RWPE1 (cell line): ENCODE measurements at regions not wholly inside any gene's neighbourhood (a gene's known extent, or its start where the extent isn't known, plus 50 kb on each side); places are given as distances from the start of the nearest gene placed in this dataset.

ENCODE experiments used
- CTCF ChIA-PET: fragments of 350-600 bp; sonication (Branson Sonifier 250); formaldehyde crosslinking; extraction: SDS; loops from one replicate; lab custom pipeline; 2021; lab: Yijun Ruan, JAX
- POLR2A ChIA-PET: fragments of 400-600 bp; formaldehyde crosslinking; extraction: SDS; loops from one replicate; lab custom pipeline; 2020; ENCODE audit warnings: antibody characterized with exemption; ENCODE audit not compliant: low non-redundant PET; lab: Yijun Ruan, JAX
- DNase-seq: peaks from one replicate; pipeline ENCODE4 v3.0.0; 2012; ENCODE audit warnings: low spot score
- H3K27ac ChIP-seq: fragments of 450-650 bp; 2 replicates; pipeline ENCODE4 v1.5.1; 2017
- TF ChIP-seq, protein P1 (sequence below): fragments of 450-650 bp; conservative IDR thresholded peaks from 2 replicates; pipeline ENCODE4 v1.5.1; 2017; ENCODE audit warnings: low read depth, mild to moderate bottlenecking

DNA sequence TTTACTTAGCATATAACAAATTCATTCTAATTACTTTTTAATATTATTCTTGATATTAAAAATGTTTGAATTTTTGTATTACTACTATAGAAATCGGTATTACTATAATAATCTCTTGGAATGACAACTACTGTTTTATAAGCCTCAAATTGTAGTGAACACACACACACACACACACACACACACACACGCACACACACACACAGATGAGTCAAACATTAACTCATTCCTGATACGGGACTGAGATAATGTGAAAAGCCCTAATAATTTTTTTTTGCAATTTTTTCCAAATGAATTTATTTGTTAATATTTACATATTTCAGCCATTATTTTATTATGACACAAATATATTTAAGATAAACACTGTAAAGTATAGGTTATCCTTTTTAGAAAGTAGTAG is 951.2 kb upstream of the PHF14 start:
- DNase-seq, result no peak
- TF ChIP-seq, protein P1, sequence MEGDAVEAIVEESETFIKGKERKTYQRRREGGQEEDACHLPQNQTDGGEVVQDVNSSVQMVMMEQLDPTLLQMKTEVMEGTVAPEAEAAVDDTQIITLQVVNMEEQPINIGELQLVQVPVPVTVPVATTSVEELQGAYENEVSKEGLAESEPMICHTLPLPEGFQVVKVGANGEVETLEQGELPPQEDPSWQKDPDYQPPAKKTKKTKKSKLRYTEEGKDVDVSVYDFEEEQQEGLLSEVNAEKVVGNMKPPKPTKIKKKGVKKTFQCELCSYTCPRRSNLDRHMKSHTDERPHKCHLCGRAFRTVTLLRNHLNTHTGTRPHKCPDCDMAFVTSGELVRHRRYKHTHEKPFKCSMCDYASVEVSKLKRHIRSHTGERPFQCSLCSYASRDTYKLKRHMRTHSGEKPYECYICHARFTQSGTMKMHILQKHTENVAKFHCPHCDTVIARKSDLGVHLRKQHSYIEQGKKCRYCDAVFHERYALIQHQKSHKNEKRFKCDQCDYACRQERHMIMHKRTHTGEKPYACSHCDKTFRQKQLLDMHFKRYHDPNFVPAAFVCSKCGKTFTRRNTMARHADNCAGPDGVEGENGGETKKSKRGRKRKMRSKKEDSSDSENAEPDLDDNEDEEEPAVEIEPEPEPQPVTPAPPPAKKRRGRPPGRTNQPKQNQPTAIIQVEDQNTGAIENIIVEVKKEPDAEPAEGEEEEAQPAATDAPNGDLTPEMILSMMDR, result no peak
- ChIA-PET POLR2A (no interaction called here), CTCF (no interaction called here)
- no peak overlapping the region for H3K27ac ChIP-seq

DNA sequence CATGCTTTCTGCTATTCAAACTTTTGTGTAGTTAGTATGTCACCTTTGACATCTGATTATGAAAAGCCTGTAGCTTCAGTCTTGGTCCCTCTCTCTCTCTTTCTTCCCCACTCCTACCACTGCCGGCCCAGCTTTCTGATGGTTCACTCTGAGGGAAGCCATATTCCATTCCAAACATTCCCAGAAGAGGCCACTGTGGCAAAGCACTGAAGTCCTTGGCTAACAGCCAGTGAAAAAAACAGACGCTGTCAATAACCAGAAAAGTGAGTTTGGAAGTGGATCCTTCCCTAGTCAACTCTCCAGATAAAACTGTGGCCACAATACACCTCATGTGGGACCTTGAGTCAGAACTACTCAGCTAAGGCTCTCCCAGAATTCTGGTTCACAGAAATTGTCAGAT is 950.7 kb upstream of the PHF14 start:
- ChIA-PET POLR2A (no interaction called here), CTCF (no interaction called here)
- DNase-seq, result peak; percentile 0
- H3K27ac ChIP-seq, result no peak overlapping the region
- TF ChIP-seq, protein P1, result 0 out of 2 replicates have a peak, but pooled peaks have one; percentile 14

DNA sequence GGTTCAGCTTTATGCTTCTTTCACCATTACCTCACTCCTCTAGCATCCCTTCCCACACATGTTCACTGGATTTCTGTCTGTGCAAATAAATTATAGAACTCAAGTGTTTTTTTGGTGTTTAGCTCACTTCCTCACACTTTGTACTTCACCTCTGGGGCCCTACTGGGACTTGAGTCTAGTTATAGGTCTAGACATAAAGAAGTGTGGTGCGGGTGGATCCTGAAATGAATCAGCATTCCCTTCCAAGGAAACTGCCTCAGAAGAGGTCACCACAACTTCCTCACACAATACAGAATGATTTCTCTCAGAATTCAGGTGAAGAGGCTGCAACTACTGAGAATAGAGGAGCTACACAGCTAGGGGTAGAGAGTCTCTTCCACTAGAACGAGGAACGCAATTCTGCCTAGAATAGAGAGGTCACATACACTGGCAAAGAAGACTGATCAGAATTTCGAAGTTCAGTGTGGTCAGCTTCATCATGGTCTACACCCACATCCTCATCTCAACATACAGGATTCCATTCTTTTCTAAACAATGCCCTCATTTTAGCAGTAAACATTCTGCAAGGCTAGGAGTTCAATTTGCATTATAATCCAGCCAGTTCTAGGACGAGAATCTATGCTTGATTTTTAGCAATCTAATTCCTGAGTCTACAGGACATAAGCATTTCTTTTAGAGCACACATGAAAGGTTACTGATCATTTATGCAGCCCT is 938.7 kb upstream of the PHF14 start:
- ChIA-PET POLR2A (no interaction called here), CTCF (no interaction called here)
- DNase-seq, result no peak
- no peak overlapping the region for H3K27ac ChIP-seq
- TF ChIP-seq, protein P1, result no peak

DNA sequence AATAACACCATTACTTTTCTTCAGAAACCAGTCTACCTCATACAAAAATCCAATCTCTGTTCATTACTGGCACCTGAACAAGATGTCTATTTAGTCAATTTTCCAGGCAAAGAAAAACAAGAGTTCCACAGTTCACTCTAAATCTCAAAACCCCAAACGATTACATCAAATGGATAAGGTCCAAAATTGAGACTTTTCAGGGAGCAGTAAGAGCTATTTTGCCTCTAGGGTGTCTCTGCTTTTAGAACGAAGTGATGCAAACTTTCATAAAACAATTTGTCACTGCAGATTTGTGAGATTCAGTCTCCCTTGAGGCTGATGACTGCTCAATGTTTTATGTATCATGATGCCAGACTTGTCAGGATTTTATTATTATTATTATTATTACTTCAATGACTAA is 937.0 kb upstream of the PHF14 start:
- CTCF ChIA-PET, result no interaction called here
- DNase-seq, result no peak
- TF ChIP-seq, protein P1, result no peak

DNA sequence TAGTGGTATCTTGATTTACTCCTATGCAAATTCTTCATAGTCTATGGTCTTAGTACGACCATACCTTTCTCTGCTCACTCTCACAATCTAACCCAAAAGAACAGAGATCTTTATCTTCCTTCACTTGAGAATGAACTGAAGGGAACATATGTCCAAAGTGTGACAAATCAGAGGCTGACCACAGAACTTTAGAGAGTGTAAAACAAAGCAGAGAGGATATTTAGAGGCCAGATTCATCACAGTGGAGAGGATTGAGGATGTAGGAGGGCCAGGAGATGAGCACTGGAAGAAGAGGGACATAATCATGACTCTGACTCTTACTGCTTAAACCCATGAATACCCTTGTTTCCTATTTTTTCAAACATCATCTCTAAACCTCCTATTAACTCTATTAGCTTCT is 935.3 kb upstream of the PHF14 start:
- ChIA-PET POLR2A (no interaction called here), CTCF (interaction anchor here (0.7 kb wide), 1 partner anchor 10 kb away, joined by 4 read pairs; no protein-coding TSS in a partner anchor)
- TF ChIP-seq, protein P1, result no peak
- H3K27ac ChIP-seq, result no peak overlapping the region
- DNase-seq, result no peak

More for the DNA sequence above, 937.0 kb upstream of the PHF14 start:
- no peak overlapping the region for H3K27ac ChIP-seq
- POLR2A ChIA-PET, result no interaction called here

DNA sequence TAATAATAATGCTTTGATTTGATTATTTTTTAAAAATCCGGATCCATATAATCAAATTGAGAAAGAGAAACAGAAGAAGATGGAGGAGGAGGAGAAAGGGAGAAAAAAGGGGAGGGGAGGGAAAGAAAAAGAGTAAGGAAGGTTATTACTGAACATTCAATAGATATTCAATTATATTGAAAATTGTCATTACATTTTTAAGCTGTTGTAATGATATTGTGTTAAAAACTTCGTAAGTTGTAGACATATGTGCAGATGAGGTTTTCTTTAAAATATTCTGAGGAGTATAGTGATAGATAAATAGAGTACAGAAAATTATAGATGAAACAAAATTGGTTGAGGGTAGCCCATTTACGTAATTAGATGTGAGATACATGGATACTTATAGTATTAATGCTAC is 933.0 kb upstream of the PHF14 start:
- DNase-seq, result no peak
- H3K27ac ChIP-seq, result no peak overlapping the region
- TF ChIP-seq, protein P1, result no peak
- POLR2A ChIA-PET, result no interaction called here
- CTCF ChIA-PET, result no interaction called here
